ENCODE measurements at regions not wholly inside any gene's neighbourhood (a gene's known extent, or its start where the extent isn't known, plus 50 kb on each side); places are given as distances from the start of the nearest gene placed in this dataset.

DNA sequence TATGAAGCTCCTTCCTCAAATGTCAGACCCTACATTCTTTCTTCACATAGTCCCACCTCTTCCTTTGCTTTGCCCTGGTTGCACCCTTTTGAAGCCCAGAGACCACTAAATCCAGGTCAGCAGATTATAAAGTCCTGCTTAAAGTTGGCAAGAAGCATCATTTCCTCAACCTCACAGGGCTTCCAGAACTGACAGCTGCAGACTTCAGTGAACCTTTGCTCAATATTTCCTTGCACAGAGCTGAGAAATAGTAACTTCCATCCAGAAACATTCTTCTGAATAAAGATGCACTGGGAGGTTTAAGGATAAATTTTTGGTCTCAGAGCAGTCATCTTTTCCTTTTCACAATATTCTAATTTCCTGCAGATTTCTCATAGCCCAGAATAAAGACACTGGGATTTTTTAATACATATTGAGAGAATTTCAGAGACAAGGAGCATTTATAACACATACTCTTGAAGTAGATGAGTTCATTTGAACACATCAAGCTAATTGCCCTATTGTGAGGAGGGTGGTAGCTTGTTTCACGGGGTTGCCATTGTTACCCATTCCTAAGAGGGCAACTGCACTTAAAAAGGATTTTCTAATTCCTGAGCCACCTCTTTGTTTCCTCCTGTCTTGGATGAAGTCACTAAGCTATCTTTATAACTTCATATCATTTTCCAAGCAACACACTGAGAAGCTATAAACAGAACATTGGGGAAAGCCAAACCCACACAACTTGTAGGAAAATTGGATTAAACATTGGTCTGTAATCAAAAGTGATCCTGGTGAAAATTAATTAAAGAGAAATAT is 150.2 kb upstream of the PLN start:
- ChIA-PET POLR2A (no interaction called here), CTCF (interaction anchor here (0.8 kb wide), 1 partner anchor 21 kb away, joined by 3 read pairs; no protein-coding TSS in a partner anchor)
- no peak overlapping the region for H3K4me3 Mint-ChIP-seq
- intact Hi-C loops (cut with micrococcal nuclease) = no loop called here
- no peak for DNase-seq
- no peaks in the 10 kb centered on the region for H3K27me3 Mint-ChIP-seq
- peaks cover 1% of the 10 kb centered on the region for H3K36me3 Mint-ChIP-seq
- H3K27ac Mint-ChIP-seq = no peak overlapping the region
- no peaks in the 10 kb centered on the region for H3K9me3 Mint-ChIP-seq
- H3K4me1 Mint-ChIP-seq (ENCODE audit: low read depth) = no peaks in the 10 kb centered on the region

DNA sequence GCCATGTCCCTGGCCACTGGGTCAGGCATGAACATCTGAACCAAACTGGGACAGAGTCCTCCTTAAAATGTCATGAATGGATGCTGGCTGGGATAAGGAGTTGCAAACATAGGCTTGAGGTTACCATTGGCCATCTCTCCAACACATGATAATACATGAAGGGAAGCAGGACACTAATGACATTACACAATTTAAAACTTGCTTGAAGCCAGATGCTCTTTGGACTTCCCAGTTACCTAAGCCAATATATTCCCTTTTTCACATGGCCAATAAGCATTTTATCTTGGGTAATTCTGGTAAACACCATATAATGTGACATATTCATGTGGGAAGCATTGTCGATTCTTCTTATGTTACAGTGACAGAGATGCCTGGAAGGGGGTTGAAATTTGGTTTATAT is 148.0 kb upstream of the PLN start:
- CTCF ChIA-PET = no interaction called here
- DNase-seq = no peak
- Mint-ChIP-seq H3K36me3 (no peaks in the 10 kb centered on the region), H3K4me3 (no peak overlapping the region), H3K4me1 (ENCODE audit: low read depth) (no peaks in the 10 kb centered on the region), H3K27me3 (no peaks in the 10 kb centered on the region), H3K9me3 (no peaks in the 10 kb centered on the region), H3K27ac (no peak overlapping the region)
- intact Hi-C loops (cut with micrococcal nuclease) = no loop called here
- POLR2A ChIA-PET = no interaction called here

DNA sequence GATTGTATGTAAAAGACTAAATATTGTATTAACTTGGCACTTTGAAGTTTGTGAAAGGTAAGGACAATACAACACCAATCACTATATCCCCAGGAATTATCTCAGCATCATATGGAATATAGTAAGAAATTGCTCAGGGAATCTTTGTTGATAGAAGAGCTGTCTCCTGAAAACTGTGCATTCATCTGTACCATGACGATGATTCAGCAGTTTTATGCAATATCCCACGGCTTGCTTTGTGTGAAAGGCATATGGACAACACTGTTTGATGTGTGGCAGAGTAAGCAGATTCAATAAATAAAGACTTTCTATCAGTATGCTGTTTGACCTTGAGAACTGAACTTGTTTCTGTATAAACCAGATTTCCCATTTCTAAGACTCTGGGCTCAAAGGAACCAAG is 147.5 kb upstream of the PLN start:
- no peak for DNase-seq
- H3K36me3 Mint-ChIP-seq = no peaks in the 10 kb centered on the region
- H3K4me3 Mint-ChIP-seq = no peak overlapping the region
- H3K9me3 Mint-ChIP-seq = no peaks in the 10 kb centered on the region
- no peaks in the 10 kb centered on the region for H3K4me1 Mint-ChIP-seq (ENCODE audit: low read depth)
- ChIA-PET POLR2A (no interaction called here), CTCF (no interaction called here)
- no peak overlapping the region for H3K27ac Mint-ChIP-seq
- intact Hi-C loops (cut with micrococcal nuclease) = no loop called here
- H3K27me3 Mint-ChIP-seq = no peaks in the 10 kb centered on the region

DNA sequence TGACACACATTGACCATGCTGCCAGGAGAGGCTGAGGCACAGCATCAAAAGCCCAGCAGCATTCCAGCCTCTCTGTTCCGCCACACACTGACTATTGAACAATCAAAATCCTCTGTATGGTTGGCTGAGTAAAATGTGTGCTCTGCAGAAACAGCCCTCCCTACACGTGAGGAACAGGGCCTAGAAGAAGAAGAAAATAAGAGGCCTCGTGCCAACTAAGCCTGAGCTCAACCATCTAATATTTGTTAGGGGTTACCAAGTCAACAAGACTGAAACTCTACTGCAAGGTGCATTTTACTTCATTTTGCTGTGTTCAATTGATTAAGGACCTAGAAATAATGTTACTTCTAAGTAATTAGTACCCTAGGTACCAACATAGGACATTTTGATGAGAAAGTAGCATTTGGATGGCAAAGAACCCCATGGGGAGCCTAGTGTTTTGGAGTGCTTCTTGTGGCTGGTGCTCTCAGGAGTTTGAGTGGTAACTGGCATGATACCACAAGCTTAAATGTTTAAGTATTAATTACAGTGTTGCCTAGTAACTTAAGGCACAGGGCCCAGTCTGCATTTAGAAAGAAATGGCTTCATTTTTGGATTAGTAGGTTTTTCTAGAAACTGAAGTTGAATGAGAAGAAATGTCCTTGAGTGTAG is 146.6 kb upstream of the PLN start:
- Mint-ChIP-seq H3K27ac (no peak overlapping the region), H3K9me3 (no peaks in the 10 kb centered on the region), H3K4me1 (ENCODE audit: low read depth) (no peaks in the 10 kb centered on the region), H3K4me3 (no peak overlapping the region), H3K27me3 (no peaks in the 10 kb centered on the region), H3K36me3 (no peaks in the 10 kb centered on the region)
- intact Hi-C loops (cut with micrococcal nuclease) = no loop called here
- DNase-seq = no peak
- ChIA-PET POLR2A (no interaction called here), CTCF (interaction anchor here (0.6 kb wide), 2 partner anchors 399 to 530 kb away, joined by 3 read pairs; no protein-coding TSS in a partner anchor)

DNA sequence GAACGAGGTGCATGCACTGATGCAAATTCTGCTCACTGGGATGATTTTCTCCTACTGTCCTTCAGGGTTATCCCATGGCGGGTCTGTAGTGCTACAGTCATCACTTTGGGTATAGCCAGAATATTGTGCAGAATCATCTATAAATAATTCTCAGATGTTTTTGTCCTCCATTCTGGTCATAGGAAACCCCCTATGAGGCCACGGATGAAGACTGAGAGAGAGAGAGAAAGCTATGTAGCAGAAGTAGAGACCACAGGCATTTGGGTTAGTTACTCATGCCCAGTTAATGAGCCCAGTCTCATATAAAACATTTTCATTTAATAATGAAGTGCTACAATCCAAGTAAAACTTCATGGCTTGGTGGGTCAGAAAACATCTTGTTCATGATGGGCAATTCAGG is 145.1 kb upstream of the PLN start:
- intact Hi-C loops (cut with micrococcal nuclease) = no loop called here
- H3K27ac Mint-ChIP-seq = no peak overlapping the region
- H3K9me3 Mint-ChIP-seq = no peaks in the 10 kb centered on the region
- CTCF ChIA-PET = no interaction called here
- no peak overlapping the region for H3K4me3 Mint-ChIP-seq
- DNase-seq = no peak
- no peaks in the 10 kb centered on the region for H3K36me3 Mint-ChIP-seq
- no peaks in the 10 kb centered on the region for H3K27me3 Mint-ChIP-seq
- no peaks in the 10 kb centered on the region for H3K4me1 Mint-ChIP-seq (ENCODE audit: low read depth)
- POLR2A ChIA-PET = no interaction called here

DNA sequence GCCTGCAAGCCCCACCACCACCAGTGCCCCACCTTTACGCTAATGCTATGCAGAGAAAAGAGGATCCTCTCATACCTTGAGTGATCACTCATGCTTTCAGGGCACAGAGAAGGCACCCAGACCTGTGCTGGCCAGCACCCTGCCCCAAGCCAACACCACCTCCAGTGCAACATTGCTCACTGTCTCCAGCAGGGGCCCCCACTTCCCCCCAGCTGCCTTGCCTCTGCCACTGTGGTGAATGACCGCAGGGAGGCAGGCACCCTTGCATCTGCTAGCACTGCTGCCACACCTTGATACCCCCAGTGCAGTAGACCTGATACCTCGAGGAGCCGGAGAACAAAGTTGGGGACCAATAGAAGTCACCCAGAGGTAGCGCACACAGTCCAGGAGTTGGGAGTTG is 139.2 kb upstream of the PLN start:
- CTCF ChIA-PET = no interaction called here
- Mint-ChIP-seq H3K9me3 (peaks cover 13% of the 10 kb centered on the region), H3K27ac (no peak overlapping the region), H3K4me3 (no peak overlapping the region), H3K27me3 (no peaks in the 10 kb centered on the region), H3K4me1 (ENCODE audit: low read depth) (no peaks in the 10 kb centered on the region), H3K36me3 (peaks cover 12% of the 10 kb centered on the region)
- DNase-seq = no peak
- intact Hi-C loops (cut with micrococcal nuclease) = no loop called here
- POLR2A ChIA-PET = no interaction called here

DNA sequence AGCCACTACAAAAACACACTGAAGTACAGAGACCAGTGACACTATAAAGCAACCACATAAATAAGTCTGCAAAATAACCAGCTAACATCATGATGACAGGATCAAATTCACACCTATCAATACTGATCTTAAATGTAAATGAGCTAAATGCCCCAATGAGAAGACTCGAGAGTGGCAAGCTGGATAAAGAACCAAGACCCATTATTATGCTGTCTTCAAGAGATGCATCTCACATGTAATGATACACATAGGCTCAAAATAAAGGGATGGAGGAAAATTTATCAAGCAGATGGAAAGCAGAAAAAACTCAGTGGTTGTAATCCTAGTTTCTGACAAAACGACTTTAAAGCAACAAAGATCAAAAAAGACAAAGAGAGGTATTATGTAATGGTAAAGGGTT is 138.1 kb upstream of the PLN start:
- H3K9me3 Mint-ChIP-seq = peaks cover 13% of the 10 kb centered on the region
- no peak overlapping the region for H3K4me3 Mint-ChIP-seq
- no peak overlapping the region for H3K27ac Mint-ChIP-seq
- POLR2A ChIA-PET = no interaction called here
- intact Hi-C loops (cut with micrococcal nuclease) = no loop called here
- H3K36me3 Mint-ChIP-seq = peaks cover 12% of the 10 kb centered on the region
- DNase-seq = no peak
- no peaks in the 10 kb centered on the region for H3K27me3 Mint-ChIP-seq
- CTCF ChIA-PET = no interaction called here
- no peaks in the 10 kb centered on the region for H3K4me1 Mint-ChIP-seq (ENCODE audit: low read depth)

Measured in activated CD4-positive, alpha-beta memory T cell treated with anti-CD3 and anti-CD28 coated beads for 36 hours (primary cell).